ENCODE measurements at regions not wholly inside any gene's neighbourhood (a gene's known extent, or its start where the extent isn't known, plus 50 kb on each side); places are given as distances from the start of the nearest gene placed in this dataset.

- no peaks in the 10 kb centered on the region for H3K4me1 Mint-ChIP-seq
- peaks cover 27% of the 10 kb centered on the region for H3K9me3 Mint-ChIP-seq
- no peak overlapping the region for H3K27ac Mint-ChIP-seq
- DNase-seq (ENCODE audit: low spot score in 2 of 2, unreplicated experiment in 2 of 2): no peak
- no peaks in the 10 kb centered on the region for H3K27me3 Mint-ChIP-seq (ENCODE audit: low read depth)
- no peak for TF ChIP-seq CTCF (IDR thresholded peaks at IDR 0.05; ENCODE audit: unreplicated experiment)
- no peaks in the 10 kb centered on the region for H3K36me3 Mint-ChIP-seq
- no peak overlapping the region for H3K4me3 Mint-ChIP-seq
Measured at GRCh38 chr3:153657461-153657860, 463.7 kb upstream of the ARHGEF26 start.

GRCh38 chr3:153658136-153658535 is 463.1 kb upstream of the ARHGEF26 start:
- Mint-ChIP-seq H3K36me3 (no peaks in the 10 kb centered on the region), H3K4me1 (no peaks in the 10 kb centered on the region), H3K27me3 (ENCODE audit: low read depth) (no peaks in the 10 kb centered on the region), H3K27ac (no peak overlapping the region), H3K4me3 (no peak overlapping the region), H3K9me3 (peaks cover 27% of the 10 kb centered on the region)
- TF ChIP-seq CTCF (IDR thresholded peaks at IDR 0.05; ENCODE audit: unreplicated experiment): no peak
- DNase-seq (ENCODE audit: low spot score in 2 of 2, unreplicated experiment in 2 of 2): no peak

DNA sequence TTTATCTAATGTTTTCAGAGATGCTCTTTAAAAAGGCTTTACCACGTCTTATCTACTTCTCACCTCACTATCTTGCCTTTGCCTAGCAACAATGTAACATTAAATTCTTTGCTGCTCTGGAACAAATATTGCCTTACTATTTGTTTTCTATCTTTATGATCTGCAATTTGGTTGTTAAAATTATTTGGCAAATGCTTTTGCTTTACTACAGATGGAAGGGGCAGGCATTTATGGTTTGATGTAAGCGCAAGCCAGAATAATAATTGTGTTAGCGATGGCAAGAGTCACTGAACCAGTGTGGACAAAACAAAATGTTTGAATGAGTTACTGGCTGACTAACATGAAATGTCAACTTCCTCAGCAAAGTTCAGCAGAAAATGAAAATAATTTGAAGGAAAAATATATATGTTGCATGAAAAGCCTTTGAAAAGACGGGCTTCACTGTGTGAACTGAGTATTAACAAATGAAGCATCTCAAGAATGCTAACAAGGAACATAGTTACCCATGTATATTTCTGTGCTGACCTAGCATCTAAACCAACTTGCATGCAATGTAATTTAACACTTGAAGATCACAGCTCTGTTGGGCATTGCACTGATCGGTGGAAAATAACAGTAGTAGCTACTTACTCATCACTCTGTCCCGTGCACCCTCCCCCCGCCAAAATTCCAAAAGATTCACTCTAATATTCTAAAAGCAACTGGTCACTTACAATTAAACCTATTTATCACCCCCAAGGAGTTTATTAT is 454.0 kb upstream of the ARHGEF26 start:
- no peak overlapping the region for H3K4me3 Mint-ChIP-seq
- peaks cover 11% of the 10 kb centered on the region for H3K4me1 Mint-ChIP-seq
- TF ChIP-seq CTCF (IDR thresholded peaks at IDR 0.05; ENCODE audit: unreplicated experiment): no peak
- peaks cover 2% of the 10 kb centered on the region for H3K9me3 Mint-ChIP-seq
- H3K36me3 Mint-ChIP-seq: no peaks in the 10 kb centered on the region
- no peak for DNase-seq (ENCODE audit: low spot score in 2 of 2, unreplicated experiment in 2 of 2)
- peaks cover 4% of the 10 kb centered on the region for H3K27me3 Mint-ChIP-seq (ENCODE audit: low read depth)
- H3K27ac Mint-ChIP-seq: no peak overlapping the region

DNA sequence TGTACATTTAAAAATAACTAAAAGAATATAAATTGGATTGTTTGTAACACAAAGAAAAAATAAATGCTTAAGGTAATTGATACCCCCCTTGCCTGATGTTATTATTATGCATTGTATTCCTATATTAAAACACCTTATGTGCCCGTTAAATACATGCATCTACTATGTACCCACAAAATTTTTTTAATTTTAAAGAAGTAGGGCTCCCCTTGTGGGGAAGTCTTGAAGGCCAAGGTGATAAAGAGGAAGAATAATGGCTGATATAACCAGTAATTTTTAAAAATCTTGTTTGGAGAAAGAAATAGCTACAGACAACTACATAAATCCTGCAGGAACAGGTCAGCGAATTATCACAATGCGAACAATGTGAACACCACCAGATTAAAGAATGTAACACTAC is 451.7 kb upstream of the ARHGEF26 start:
- Mint-ChIP-seq H3K4me1 (peaks cover 15% of the 10 kb centered on the region), H3K36me3 (no peaks in the 10 kb centered on the region), H3K27me3 (ENCODE audit: low read depth) (peaks cover 4% of the 10 kb centered on the region), H3K4me3 (no peak overlapping the region), H3K27ac (no peak overlapping the region), H3K9me3 (no peaks in the 10 kb centered on the region)
- TF ChIP-seq CTCF (IDR thresholded peaks at IDR 0.05; ENCODE audit: unreplicated experiment): no peak
- DNase-seq (ENCODE audit: low spot score in 2 of 2, unreplicated experiment in 2 of 2): no peak

DNA sequence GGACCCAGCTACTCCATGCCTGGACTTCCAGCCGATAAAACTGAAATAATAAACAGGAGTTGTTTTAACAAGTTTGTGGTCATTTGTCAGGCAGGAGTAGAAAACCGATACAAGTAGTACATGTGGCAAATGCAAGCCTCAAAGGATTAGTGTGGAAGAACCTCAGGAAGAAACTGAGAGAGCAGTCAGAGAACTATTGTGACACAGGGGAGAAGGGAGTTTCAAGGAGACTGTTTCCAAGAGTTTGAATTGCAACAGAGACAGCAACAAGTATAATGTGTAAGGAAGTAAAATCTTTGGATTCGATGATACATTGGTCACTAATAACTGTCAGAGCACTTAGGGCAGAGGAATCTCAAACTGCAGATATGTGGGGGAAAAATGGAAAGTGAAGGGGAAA is 450.6 kb upstream of the ARHGEF26 start:
- H3K4me1 Mint-ChIP-seq: peaks cover 15% of the 10 kb centered on the region
- no peak overlapping the region for H3K4me3 Mint-ChIP-seq
- H3K9me3 Mint-ChIP-seq: no peaks in the 10 kb centered on the region
- no peak overlapping the region for H3K27ac Mint-ChIP-seq
- H3K27me3 Mint-ChIP-seq (ENCODE audit: low read depth): no peaks in the 10 kb centered on the region
- DNase-seq (ENCODE audit: low spot score in 2 of 2, unreplicated experiment in 2 of 2): no peak
- no peaks in the 10 kb centered on the region for H3K36me3 Mint-ChIP-seq
- TF ChIP-seq CTCF (IDR thresholded peaks at IDR 0.05; ENCODE audit: unreplicated experiment): no peak
